ENCODE measurements at regions not wholly inside any gene's neighbourhood (a gene's known extent, or its start where the extent isn't known, plus 50 kb on each side); places are given as distances from the start of the nearest gene placed in this dataset.

GRCh38 chr2:74066491-74067203, 81.1 kb downstream of the BOLA3 start:
- ATAC-seq (no peak), DNase-seq (ENCODE audit: low spot score) (no peak)
- TF ChIP-seq ZNF423 (CRISPR knock-in tag; IDR thresholded peaks at IDR 0.05) (no peak), CDX4 (CRISPR knock-in tag; IDR thresholded peaks at IDR 0.05; ENCODE audit: borderline replicate concordance) (no peak), ZNF317 (CRISPR knock-in tag; IDR thresholded peaks at IDR 0.05; ENCODE audit: borderline replicate concordance, low read depth) (no peak), NR1H2 (CRISPR knock-in tag; IDR thresholded peaks at IDR 0.05) (no peak), GABPB1 (CRISPR knock-in tag; IDR thresholded peaks at IDR 0.05) (no peak), STAT6 (CRISPR knock-in tag; conservative IDR thresholded peaks at IDR 0.05; ENCODE audit: low read depth) (no peak)
- no peak overlapping the region for H3K4me3 Mint-ChIP-seq
- ChIA-PET POLR2A (no interaction called here), CTCF (interaction anchor here (1.4 kb wide), 1 partner anchor 14 kb away, joined by 3 read pairs; no protein-coding TSS in a partner anchor)
- peaks cover 11% of the 10 kb centered on the region for H3K9me3 Mint-ChIP-seq
- H3K27ac Mint-ChIP-seq: no peak overlapping the region
- peaks cover 17% of the 10 kb centered on the region for H3K36me3 Mint-ChIP-seq
- peaks cover 3% of the 10 kb centered on the region for H3K4me1 Mint-ChIP-seq
- H3K27me3 Mint-ChIP-seq (ENCODE audit: low read depth): no peaks in the 10 kb centered on the region

GRCh38 chr2:74067221-74067747, 80.4 kb downstream of the BOLA3 start:
- CTCF ChIA-PET: no interaction called here
- TF ChIP-seq CREB1 (CRISPR knock-in tag; IDR thresholded peaks at IDR 0.05) (no peak), RELA (CRISPR knock-in tag; IDR thresholded peaks at IDR 0.05; ENCODE audit: borderline replicate concordance) (no peak), ATF6 (CRISPR knock-in tag; IDR thresholded peaks at IDR 0.05) (no peak), ZNF219 (CRISPR knock-in tag; IDR thresholded peaks at IDR 0.05; ENCODE audit: borderline replicate concordance) (no peak), ZNF138 (CRISPR knock-in tag; conservative IDR thresholded peaks at IDR 0.05) (no peak), ZNF532 (CRISPR knock-in tag; IDR thresholded peaks at IDR 0.05; ENCODE audit: borderline replicate concordance) (no peak), ATF3 (CRISPR knock-in tag; conservative IDR thresholded peaks at IDR 0.05) (no peak), HMGA2 (CRISPR knock-in tag; IDR thresholded peaks at IDR 0.05) (no peak), TEAD1 (CRISPR knock-in tag; IDR thresholded peaks at IDR 0.05) (no peak), ZNF281 (CRISPR knock-in tag; IDR thresholded peaks at IDR 0.05) (no peak), PRRX2 (CRISPR knock-in tag; IDR thresholded peaks at IDR 0.05) (no peak), ATF2 (CRISPR knock-in tag; IDR thresholded peaks at IDR 0.05; ENCODE audit: borderline replicate concordance, low read depth) (no peak)

More at GRCh38 chr2:74067221-74067747, 80.4 kb downstream of the BOLA3 start:
- no peak overlapping the region for H3K4me3 Mint-ChIP-seq
- H3K9me3 Mint-ChIP-seq: peaks cover 8% of the 10 kb centered on the region
- DNase-seq (ENCODE audit: low spot score) (no peak), ATAC-seq (no peak)
- no peaks in the 10 kb centered on the region for H3K27me3 Mint-ChIP-seq (ENCODE audit: low read depth)
- H3K36me3 Mint-ChIP-seq: peaks cover 12% of the 10 kb centered on the region
- peaks cover 3% of the 10 kb centered on the region for H3K4me1 Mint-ChIP-seq
- no peak overlapping the region; the same call in 1 of the 2 replicates for H3K27ac Mint-ChIP-seq
- POLR2A ChIA-PET: no interaction called here

Measured in WTC11 (cell line).